Hepatocyte (in vitro differentiated cells): ENCODE measurements at regions not wholly inside any gene's neighbourhood (a gene's known extent, or its start where the extent isn't known, plus 50 kb on each side); places are given as distances from the start of the nearest gene placed in this dataset.
A peak's percentile ranks its signal among the peaks of the same experiment; 100 is the strongest.
"Not testable (repeated sequence)": the region's sequence is repeated elsewhere in the genome, so short reads cannot be mapped to it uniquely, and the experiment has no call there.

Experiments used
- DNase-seq: peaks from one replicate; pipeline ENCODE4 v3.0.0-alpha.2; 2016; ENCODE audit warnings: low spot score
- H2AFZ ChIP-seq: fragments of 200-600 bp; sonication (generic); 2 replicates; pipeline ENCODE4 v1.6.0; 2016; ENCODE audit warnings: antibody characterized with exemption, mild to moderate bottlenecking
- H3K27ac ChIP-seq: fragments of 200-600 bp; sonication (generic); 2 replicates; pipeline ENCODE4 v1.5.1; 2016; ENCODE audit warnings: mild to moderate bottlenecking
- H3K27me3 ChIP-seq: fragments of 200-600 bp; sonication (generic); 2 replicates; pipeline ENCODE4 v1.6.1; 2016
- H3K36me3 ChIP-seq: fragments of 200-600 bp; sonication (generic); replicated peaks from 2 replicates; pipeline ENCODE4 v1.5.1; 2016; ENCODE audit warnings: low read depth; ENCODE audit not compliant: insufficient read depth
- H3K4me1 ChIP-seq: fragments of 200-600 bp; sonication (generic); 2 replicates; pipeline ENCODE4 v1.5.1; 2016; ENCODE audit warnings: mild to moderate bottlenecking, moderate library complexity; ENCODE audit not compliant: insufficient read depth
- H3K4me2 ChIP-seq: fragments of 200-600 bp; sonication (generic); 2 replicates; pipeline ENCODE4 v1.6.0; 2016
- H3K4me3 ChIP-seq: fragments of 200-600 bp; sonication (generic); 2 replicates; pipeline ENCODE4 v1.5.1; 2016; ENCODE audit warnings: mild to moderate bottlenecking
- H3K79me2 ChIP-seq: fragments of 200-600 bp; sonication (generic); 2 replicates; pipeline ENCODE4 v1.6.0; 2017; ENCODE audit warnings: mild to moderate bottlenecking
- H3K9me2 ChIP-seq: fragments of 200-600 bp; sonication (generic); replicated peaks from 2 replicates; pipeline ENCODE4 v1.6.0; 2017; ENCODE audit warnings: mild to moderate bottlenecking; ENCODE audit not compliant: insufficient read depth
- H3K9me3 ChIP-seq: fragments of 200-600 bp; sonication (generic); 2 replicates; pipeline ENCODE4 v1.5.1; 2016; ENCODE audit warnings: low read depth, mild to moderate bottlenecking
- H4K20me1 ChIP-seq: fragments of 200-600 bp; sonication (generic); 2 replicates; pipeline ENCODE4 v1.6.0; 2016; ENCODE audit warnings: mild to moderate bottlenecking; ENCODE audit not compliant: insufficient read depth, poor library complexity, severe bottlenecking
- EZH2 ChIP-seq: fragments of 200-600 bp; sonication (generic); IDR thresholded peaks from 2 replicates; pipeline ENCODE4 v1.6.1; 2016; ENCODE audit warnings: antibody characterized with exemption, mild to moderate bottlenecking, borderline replicate concordance
- EZH2phosphoT487 ChIP-seq: fragments of 200-600 bp; sonication (generic); IDR thresholded peaks from one replicate; pipeline ENCODE4 v1.6.1; 2018; ENCODE audit warnings: antibody characterized with exemption, mild to moderate bottlenecking, low read depth, moderate library complexity; ENCODE audit not compliant: unreplicated experiment, severe bottlenecking
- WGBS: methylation state at CpG from one replicate; pipeline ENCODE4 v1.1.6; 2016; ENCODE audit warnings: low lambda C conversion rate; ENCODE audit errors: missing lambda C conversion rate; 5-methylcytosine and 5-hydroxymethylcytosine counted together
- TF ChIP-seq, protein P1 (sequence below): fragments of 200-600 bp; sonication (generic); IDR thresholded peaks from 2 replicates; pipeline ENCODE4 v1.5.1; 2016; ENCODE audit warnings: antibody characterized with exemption, mild to moderate bottlenecking; ENCODE audit not compliant: poor library complexity

DNA sequence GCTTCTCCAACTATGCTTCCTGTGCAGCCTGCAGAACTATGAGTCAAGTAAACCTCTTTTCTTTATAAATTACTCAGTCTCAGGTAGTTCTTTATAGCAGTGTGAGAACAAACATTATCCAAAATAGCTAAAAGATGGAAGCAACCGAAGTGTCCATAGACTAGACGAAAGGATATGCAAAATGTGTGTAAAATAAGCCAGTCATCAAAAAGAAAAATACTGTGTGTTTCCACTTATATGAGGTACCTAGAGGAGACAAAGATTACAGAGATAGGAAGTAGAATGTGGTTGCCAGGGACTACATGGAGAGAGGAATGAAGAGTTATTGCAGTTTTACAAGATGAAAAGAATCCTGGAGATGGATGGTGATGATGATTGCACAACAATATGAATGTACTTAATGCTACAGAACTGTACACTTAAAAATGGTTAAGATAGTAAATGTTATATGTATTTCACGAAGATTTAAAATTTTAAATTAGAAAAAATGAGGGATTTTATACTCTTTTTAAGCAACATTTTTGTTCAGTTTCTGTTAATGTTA lies 99.3 kb upstream of the FN1 start:
- 81% methylated on average over 3 of the region's 3 CpGs for WGBS
- Histone ChIP-seq H3K36me3 (no peaks in the 10 kb centered on the region), H3K4me2 (no peak overlapping the region), H3K9me2 (no peaks in the 10 kb centered on the region), H4K20me1 (no peaks in the 10 kb centered on the region), H3K79me2 (no peaks in the 10 kb centered on the region), H3K27ac (no peak overlapping the region), H3K4me3 (no peak overlapping the region), H3K9me3 (no peaks in the 10 kb centered on the region), H2AFZ (no peak overlapping the region), H3K27me3 (no peaks in the 10 kb centered on the region), H3K4me1 (peaks cover 9% of the 10 kb centered on the region)
- TF ChIP-seq, protein P1, sequence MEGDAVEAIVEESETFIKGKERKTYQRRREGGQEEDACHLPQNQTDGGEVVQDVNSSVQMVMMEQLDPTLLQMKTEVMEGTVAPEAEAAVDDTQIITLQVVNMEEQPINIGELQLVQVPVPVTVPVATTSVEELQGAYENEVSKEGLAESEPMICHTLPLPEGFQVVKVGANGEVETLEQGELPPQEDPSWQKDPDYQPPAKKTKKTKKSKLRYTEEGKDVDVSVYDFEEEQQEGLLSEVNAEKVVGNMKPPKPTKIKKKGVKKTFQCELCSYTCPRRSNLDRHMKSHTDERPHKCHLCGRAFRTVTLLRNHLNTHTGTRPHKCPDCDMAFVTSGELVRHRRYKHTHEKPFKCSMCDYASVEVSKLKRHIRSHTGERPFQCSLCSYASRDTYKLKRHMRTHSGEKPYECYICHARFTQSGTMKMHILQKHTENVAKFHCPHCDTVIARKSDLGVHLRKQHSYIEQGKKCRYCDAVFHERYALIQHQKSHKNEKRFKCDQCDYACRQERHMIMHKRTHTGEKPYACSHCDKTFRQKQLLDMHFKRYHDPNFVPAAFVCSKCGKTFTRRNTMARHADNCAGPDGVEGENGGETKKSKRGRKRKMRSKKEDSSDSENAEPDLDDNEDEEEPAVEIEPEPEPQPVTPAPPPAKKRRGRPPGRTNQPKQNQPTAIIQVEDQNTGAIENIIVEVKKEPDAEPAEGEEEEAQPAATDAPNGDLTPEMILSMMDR = no peak
- TF ChIP-seq EZH2 (no peak), EZH2phosphoT487 (no peak)
- peak; percentile 13 for DNase-seq

DNA sequence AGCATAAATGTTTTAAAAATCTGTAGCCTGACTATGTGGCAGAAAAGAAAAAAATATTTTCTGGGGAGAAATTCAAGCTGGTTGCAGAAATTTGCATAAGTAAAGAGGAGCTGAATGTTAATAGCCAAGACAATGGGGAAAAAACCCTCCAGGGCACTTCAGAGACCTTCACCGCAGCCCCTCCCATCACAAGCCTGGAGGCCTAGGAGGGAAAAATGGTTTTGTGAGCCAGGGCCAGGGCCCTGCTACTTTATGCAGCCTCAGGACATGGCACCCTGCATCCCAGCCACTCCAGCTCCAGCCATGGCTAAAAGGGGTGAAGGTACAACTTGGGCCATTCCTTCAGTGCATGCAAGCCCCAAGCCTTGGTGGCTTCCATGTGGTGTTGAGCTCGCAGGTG lies 97.8 kb upstream of the FN1 start:
- not testable (repeated sequence) for H3K9me3 ChIP-seq, H3K27ac ChIP-seq, H3K9me2 ChIP-seq, H3K4me3 ChIP-seq, DNase-seq, H3K4me2 ChIP-seq, H3K79me2 ChIP-seq, H3K4me1 ChIP-seq, H3K27me3 ChIP-seq, H3K36me3 ChIP-seq, H4K20me1 ChIP-seq, H2AFZ ChIP-seq
- WGBS = 89% methylated on average over 2 of the region's 2 CpGs

DNA sequence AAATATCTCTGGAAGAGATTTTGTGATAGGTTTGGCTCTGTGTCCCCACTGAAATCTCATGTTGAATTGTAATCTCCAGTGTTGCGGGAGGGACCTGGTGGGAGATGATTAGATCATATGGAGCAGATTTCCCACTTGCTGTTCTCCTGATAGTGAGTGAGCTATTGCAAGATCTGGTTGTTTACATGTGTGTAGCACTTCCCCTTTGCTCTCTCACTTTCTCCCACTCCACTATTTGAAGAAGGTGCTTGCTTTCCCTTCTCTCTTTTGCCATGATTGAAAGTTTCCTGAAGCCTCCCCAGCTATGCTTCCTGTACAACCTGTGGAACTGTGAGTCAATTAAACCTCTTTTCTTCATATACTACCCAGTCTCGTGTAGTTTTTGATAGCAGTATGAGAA lies 97.0 kb upstream of the FN1 start:
- TF ChIP-seq, protein P1 = no peak
- TF ChIP-seq EZH2phosphoT487 = no peak
- no peak for TF ChIP-seq EZH2
- Histone ChIP-seq H3K9me3 (no peaks in the 10 kb centered on the region), H3K4me1 (peaks cover 9% of the 10 kb centered on the region), H3K9me2 (no peaks in the 10 kb centered on the region), H3K27me3 (no peaks in the 10 kb centered on the region), H3K4me3 (no peak overlapping the region), H3K36me3 (no peaks in the 10 kb centered on the region), H2AFZ (no peak overlapping the region), H3K27ac (no peak overlapping the region), H4K20me1 (no peaks in the 10 kb centered on the region), H3K4me2 (no peak overlapping the region), H3K79me2 (no peaks in the 10 kb centered on the region)
- 74% methylated on average over 2 of the region's 2 CpGs for WGBS
- DNase-seq = no peak

DNA sequence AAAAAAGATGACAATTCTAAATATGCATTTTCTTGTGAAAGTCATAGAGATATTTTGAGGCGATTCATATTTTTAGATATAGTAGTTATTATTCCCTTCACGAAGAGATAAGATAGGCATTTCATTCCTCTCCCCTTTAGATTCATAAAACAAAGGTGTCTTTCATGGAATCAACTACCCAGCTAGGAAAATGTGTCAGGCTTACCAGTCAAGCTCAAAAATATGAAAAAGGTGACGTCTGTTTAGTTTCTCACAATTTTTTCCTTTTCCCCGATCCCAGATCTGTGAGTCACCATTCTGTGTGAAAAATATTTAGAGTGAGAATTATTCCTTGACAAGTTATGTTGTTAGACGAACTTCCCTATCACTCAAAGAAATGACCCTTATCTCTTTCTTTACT lies 95.4 kb upstream of the FN1 start:
- Histone ChIP-seq H3K27ac (peak overlapping the region; percentile 60), H3K36me3 (no peaks in the 10 kb centered on the region), H3K79me2 (no peaks in the 10 kb centered on the region), H3K4me2 (no peak overlapping the region), H3K4me1 (peaks cover 9% of the 10 kb centered on the region), H3K9me3 (no peaks in the 10 kb centered on the region), H4K20me1 (no peaks in the 10 kb centered on the region), H3K9me2 (no peaks in the 10 kb centered on the region), H2AFZ (no peak overlapping the region), H3K27me3 (no peaks in the 10 kb centered on the region), H3K4me3 (no peak overlapping the region)
- peak; percentile 10 for DNase-seq
- WGBS = 57% methylated on average over 5 of the region's 5 CpGs
- TF ChIP-seq EZH2phosphoT487 = no peak
- no peak for TF ChIP-seq EZH2
- TF ChIP-seq, protein P1 = no peak
